GM12873 (cell line): ENCODE measurements at regions not wholly inside any gene's neighbourhood (a gene's known extent, or its start where the extent isn't known, plus 50 kb on each side); places are given as distances from the start of the nearest gene placed in this dataset.
A peak's percentile ranks its signal among the peaks of the same experiment; 100 is the strongest.

Source experiments
- TF ChIP-seq, protein P1 (sequence below): IDR thresholded peaks from 2 replicates; pipeline ENCODE4 v1.5.1; 2012; ENCODE audit warnings: low read depth, mild to moderate bottlenecking, moderate library complexity, low read length, control low read depth; ENCODE audit not compliant: insufficient read depth; ENCODE audit errors: missing control alignments

GRCh38 chrX:129007631-129008030 is 515.7 kb downstream of the SMARCA1 start:
- TF ChIP-seq, protein P1, sequence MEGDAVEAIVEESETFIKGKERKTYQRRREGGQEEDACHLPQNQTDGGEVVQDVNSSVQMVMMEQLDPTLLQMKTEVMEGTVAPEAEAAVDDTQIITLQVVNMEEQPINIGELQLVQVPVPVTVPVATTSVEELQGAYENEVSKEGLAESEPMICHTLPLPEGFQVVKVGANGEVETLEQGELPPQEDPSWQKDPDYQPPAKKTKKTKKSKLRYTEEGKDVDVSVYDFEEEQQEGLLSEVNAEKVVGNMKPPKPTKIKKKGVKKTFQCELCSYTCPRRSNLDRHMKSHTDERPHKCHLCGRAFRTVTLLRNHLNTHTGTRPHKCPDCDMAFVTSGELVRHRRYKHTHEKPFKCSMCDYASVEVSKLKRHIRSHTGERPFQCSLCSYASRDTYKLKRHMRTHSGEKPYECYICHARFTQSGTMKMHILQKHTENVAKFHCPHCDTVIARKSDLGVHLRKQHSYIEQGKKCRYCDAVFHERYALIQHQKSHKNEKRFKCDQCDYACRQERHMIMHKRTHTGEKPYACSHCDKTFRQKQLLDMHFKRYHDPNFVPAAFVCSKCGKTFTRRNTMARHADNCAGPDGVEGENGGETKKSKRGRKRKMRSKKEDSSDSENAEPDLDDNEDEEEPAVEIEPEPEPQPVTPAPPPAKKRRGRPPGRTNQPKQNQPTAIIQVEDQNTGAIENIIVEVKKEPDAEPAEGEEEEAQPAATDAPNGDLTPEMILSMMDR, result no peak

DNA sequence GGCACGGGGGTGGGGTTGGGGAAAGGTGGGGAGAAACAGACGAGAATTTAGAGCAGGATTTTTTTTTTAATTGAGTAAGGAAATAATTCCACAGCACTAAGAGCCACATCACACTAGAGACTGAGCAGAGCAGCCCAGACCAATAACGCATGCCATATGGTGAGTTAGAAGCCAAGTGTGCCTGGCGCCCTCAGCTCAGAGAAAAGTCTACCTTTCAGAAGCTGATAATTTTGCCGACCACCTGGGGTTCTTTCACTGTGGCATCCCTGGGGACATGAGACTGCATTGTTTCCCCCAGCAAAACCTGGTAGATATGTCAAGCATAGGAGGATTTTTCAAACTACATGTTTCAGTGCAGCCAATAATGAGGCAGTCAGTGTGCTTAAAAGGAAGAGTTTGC is 516.8 kb downstream of the SMARCA1 start:
- TF ChIP-seq, protein P1, result no peak

- TF ChIP-seq, protein P1, result no peak
Observed at GRCh38 chrX:129000797-129001196, 522.5 kb downstream of the SMARCA1 start.

DNA sequence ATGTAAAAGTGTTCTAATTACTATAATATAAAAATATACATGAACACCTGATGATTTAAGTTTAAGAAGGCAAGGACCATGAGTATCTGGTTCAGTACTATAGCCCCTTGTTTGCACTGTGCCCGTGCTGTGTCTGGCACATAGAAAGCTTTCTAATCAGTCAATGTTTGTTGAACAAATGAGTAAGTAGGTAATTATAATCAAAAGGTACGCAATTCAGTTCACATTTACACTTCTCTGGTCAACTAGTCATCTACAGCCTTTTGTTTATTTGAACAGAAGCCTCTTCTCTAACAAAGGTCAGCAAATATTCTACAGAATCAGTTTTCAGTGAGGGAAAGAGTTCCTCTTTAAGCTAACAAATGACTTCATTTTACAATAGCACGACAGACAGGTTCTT is 523.3 kb downstream of the SMARCA1 start:
- TF ChIP-seq, protein P1, result no peak

GRCh38 chrX:128992107-128992971 is 531.0 kb downstream of the SMARCA1 start:
- TF ChIP-seq, protein P1, result peak; percentile 48

DNA sequence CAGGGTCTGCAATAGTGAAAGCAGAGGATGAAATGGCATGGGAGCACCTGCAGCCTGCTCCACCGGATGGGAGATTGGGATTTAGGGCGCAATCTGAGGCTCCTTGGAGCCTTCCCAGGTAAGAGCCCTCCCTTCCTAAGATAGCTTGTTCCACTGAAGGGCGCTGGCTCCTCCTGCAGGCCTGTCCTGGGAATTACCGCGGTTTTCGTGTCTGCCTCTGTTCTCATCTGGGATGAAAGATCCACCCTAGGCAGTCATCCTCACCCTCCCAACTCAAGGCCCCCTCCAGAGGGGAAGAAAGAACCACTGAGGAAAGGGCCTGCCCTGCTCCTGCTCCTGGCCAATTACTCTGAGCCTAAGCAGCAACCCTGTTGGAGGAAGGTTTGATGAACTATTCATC is 547.5 kb downstream of the SMARCA1 start:
- TF ChIP-seq, protein P1, result peak; percentile 86

GRCh38 chrX:128973033-128973432 is 550.3 kb downstream of the SMARCA1 start:
- TF ChIP-seq, protein P1, result no peak
